IMR-90 (cell line): ENCODE measurements at regions not wholly inside any gene's neighbourhood (a gene's known extent, or its start where the extent isn't known, plus 50 kb on each side); places are given as distances from the start of the nearest gene placed in this dataset.

Experiments
- ATAC-seq: fragments of 200-7000 bp; cut with Tn5 transposase; 2 replicates; pipeline ENCODE4 v1.9.1; 2020; ENCODE audit warnings: low read depth, mild to moderate bottlenecking, moderate library complexity
- BruUV-seq: library from RNA; stranded (reverse); fragments of 400-500 nt; replicated peaks from 2 replicates; lab custom pipeline; 2021; lab: Mats Ljungman, UMichigan
- CTCF ChIA-PET: fragments of 300-600 bp; formaldehyde crosslinking; extraction: SDS; loops from one replicate; lab custom pipeline; 2021; ENCODE audit warnings: antibody characterized with exemption; lab: Yijun Ruan, JAX
- POLR2A ChIA-PET: fragments of 300-600 bp; sonication (Branson Sonifier 250); formaldehyde crosslinking; loops from one replicate; lab custom pipeline; 2022; ENCODE audit warnings: antibody characterized with exemption; ENCODE audit not compliant: unreplicated experiment; lab: Charles Lee
- DNase-seq: peaks from one replicate; pipeline ENCODE4 v3.0.0; 2013
- H2AFZ ChIP-seq: replicated peaks from 2 replicates; pipeline ENCODE3; 2013; ENCODE audit warnings: low read length, mild to moderate bottlenecking; ENCODE audit not compliant: poor library complexity
- H2AK5ac ChIP-seq: 2 replicates; pipeline ENCODE4 v1.6.1; 2013; ENCODE audit warnings: low read depth, low read length, inconsistent platforms
- H2AK9ac ChIP-seq: replicated peaks from 2 replicates; pipeline ENCODE3; 2013; ENCODE audit warnings: mild to moderate bottlenecking, low read depth, low read length, moderate library complexity; ENCODE audit not compliant: poor library complexity
- H2BK120ac ChIP-seq: 2 replicates; pipeline ENCODE4 v1.6.1; 2013; ENCODE audit warnings: low read depth, low read length, inconsistent platforms
- H2BK15ac ChIP-seq: 3 replicates; pipeline ENCODE4 v1.6.1; 2013; ENCODE audit warnings: low read depth, low read length, inconsistent platforms
- H2BK20ac ChIP-seq: 2 replicates; pipeline ENCODE4 v1.6.1; 2013; ENCODE audit warnings: low read depth, mild to moderate bottlenecking, inconsistent platforms, low read length, moderate library complexity
- H2BK5ac ChIP-seq: 2 replicates; pipeline ENCODE4 v1.6.1; 2013; ENCODE audit warnings: mild to moderate bottlenecking, low read depth, low read length, inconsistent platforms; ENCODE audit not compliant: poor library complexity, severe bottlenecking
- H3K14ac ChIP-seq: replicated peaks from 2 replicates; pipeline ENCODE4 v1.6.1; 2013; ENCODE audit warnings: low read depth, low read length, inconsistent platforms
- H3K18ac ChIP-seq: 2 replicates; pipeline ENCODE4 v1.6.1; 2013; ENCODE audit warnings: low read depth, low read length, control low read depth
- H3K23ac ChIP-seq: 2 replicates; pipeline ENCODE4 v1.6.1; 2013; ENCODE audit warnings: low read depth, low read length, inconsistent platforms
- H3K27ac ChIP-seq: 2 replicates; pipeline ENCODE4 v1.5.1; 2013; ENCODE audit warnings: mild to moderate bottlenecking, control low read depth, low read length; ENCODE audit not compliant: insufficient read depth
- H3K27me3 ChIP-seq: 2 replicates; pipeline ENCODE4 v1.6.1; 2013; ENCODE audit warnings: low read length; ENCODE audit not compliant: control insufficient read depth, insufficient read depth
- H3K36me3 ChIP-seq: 2 replicates; pipeline ENCODE4 v1.6.1; 2013; ENCODE audit warnings: low read length, mixed read lengths; ENCODE audit not compliant: control insufficient read depth, insufficient read depth
- H3K4ac ChIP-seq: 2 replicates; pipeline ENCODE4 v1.6.1; 2013; ENCODE audit warnings: low read depth, low read length, inconsistent platforms
- H3K4me1 ChIP-seq: 2 replicates; pipeline ENCODE4 v1.6.1; 2013; ENCODE audit warnings: low read length, mixed read lengths; ENCODE audit not compliant: control insufficient read depth, insufficient read depth
- H3K4me2 ChIP-seq: 2 replicates; pipeline ENCODE4 v1.6.1; 2013; ENCODE audit warnings: low read depth, mild to moderate bottlenecking, control low read depth, low read length, moderate library complexity
- H3K4me3 ChIP-seq: 2 replicates; pipeline ENCODE4 v1.5.1; 2013; ENCODE audit warnings: low read depth, mild to moderate bottlenecking, control low read depth, low read length, moderate library complexity; ENCODE audit not compliant: insufficient read depth
- H3K56ac ChIP-seq: 2 replicates; pipeline ENCODE4 v1.6.1; 2013; ENCODE audit warnings: low read length, inconsistent platforms; ENCODE audit not compliant: insufficient read depth; ENCODE audit errors: extremely low read depth
- H3K79me1 ChIP-seq, 2 experiments: 2 replicates each; pipeline ENCODE4 v1.6.1; 2013; ENCODE audit warnings: low read length in 2 of 2, inconsistent platforms in 1 of 2, low read depth in 1 of 2
- H3K9ac ChIP-seq: 2 replicates; pipeline ENCODE4 v1.6.1; 2013; ENCODE audit warnings: low read depth, low read length, control low read depth
- H3K9me1 ChIP-seq: 2 replicates; pipeline ENCODE4 v1.6.1; 2013; ENCODE audit warnings: low read length, inconsistent platforms; ENCODE audit not compliant: insufficient read depth
- H3K9me3 ChIP-seq: 2 replicates; pipeline ENCODE4 v1.6.1; 2013; ENCODE audit warnings: low read length; ENCODE audit not compliant: control insufficient read depth, insufficient read depth
- H4K20me1 ChIP-seq: 2 replicates; pipeline ENCODE4 v1.6.1; 2013; ENCODE audit warnings: low read length, inconsistent platforms; ENCODE audit not compliant: insufficient read depth
- H4K5ac ChIP-seq: 2 replicates; pipeline ENCODE4 v1.6.1; 2013; ENCODE audit warnings: mild to moderate bottlenecking, low read depth, low read length, control low read depth
- H4K8ac ChIP-seq, 2 experiments: 2 replicates each; pipeline ENCODE4 v1.6.1; 2013; ENCODE audit warnings: low read depth in 2 of 2, low read length in 2 of 2, control low read depth in 1 of 2, inconsistent platforms in 1 of 2
- H4K91ac ChIP-seq: 2 replicates; pipeline ENCODE4 v1.6.1; 2013; ENCODE audit warnings: low read depth, low read length, inconsistent platforms; ENCODE audit not compliant: insufficient read depth
- BHLHE40 ChIP-seq: fragments of 150-350 bp; IDR thresholded peaks from 2 replicates; pipeline ENCODE4 v1.6.1; 2016; ENCODE audit warnings: mild to moderate bottlenecking, low read depth, low read length
- CEBPB ChIP-seq: IDR thresholded peaks from 2 replicates; pipeline ENCODE4 v1.6.1; 2012; ENCODE audit warnings: low read depth, low read length, improper control_type of control experiment
- ELK1 ChIP-seq: fragments of 150-350 bp; IDR thresholded peaks from 2 replicates; pipeline ENCODE4 v1.6.1; 2016; ENCODE audit warnings: low read depth, mild to moderate bottlenecking, low read length, moderate library complexity, borderline replicate concordance
- FOS ChIP-seq: fragments of 150-350 bp; IDR thresholded peaks from 2 replicates; pipeline ENCODE4 v1.6.1; 2016; ENCODE audit warnings: low read depth, low read length
- MAFK ChIP-seq: IDR thresholded peaks from 2 replicates; pipeline ENCODE4 v1.6.1; 2012; ENCODE audit warnings: low read depth, low read length, improper control_type of control experiment
- MAZ ChIP-seq: IDR thresholded peaks from 2 replicates; pipeline ENCODE4 v1.6.1; 2012; ENCODE audit warnings: low read depth, mild to moderate bottlenecking, low read length, improper control_type of control experiment, moderate library complexity, borderline replicate concordance
- MXI1 ChIP-seq: IDR thresholded peaks from 2 replicates; pipeline ENCODE4 v1.6.1; 2012; ENCODE audit warnings: low read depth, mild to moderate bottlenecking, low read length, moderate library complexity, borderline replicate concordance
- NFE2L2 ChIP-seq: fragments of 150-350 bp; IDR thresholded peaks from 2 replicates; pipeline ENCODE4 v1.6.1; 2016; ENCODE audit warnings: low read depth, mild to moderate bottlenecking, low read length
- POLR2A ChIP-seq: IDR thresholded peaks from 2 replicates; pipeline ENCODE4 v1.6.1; 2012; ENCODE audit warnings: mild to moderate bottlenecking, low read depth, low read length
- RAD21 ChIP-seq: IDR thresholded peaks from 2 replicates; pipeline ENCODE4 v1.6.1; 2012; ENCODE audit warnings: low read length, improper control_type of control experiment
- RCOR1 ChIP-seq: IDR thresholded peaks from 2 replicates; pipeline ENCODE4 v1.6.1; 2012; ENCODE audit warnings: mild to moderate bottlenecking, low read length, improper control_type of control experiment; ENCODE audit not compliant: insufficient replicate concordance
- RFX5 ChIP-seq: IDR thresholded peaks from 2 replicates; pipeline ENCODE4 v1.8.0; 2012; ENCODE audit warnings: low read depth, mild to moderate bottlenecking, low read length, moderate library complexity
- SMC3 ChIP-seq: fragments of 150-350 bp; IDR thresholded peaks from 2 replicates; pipeline ENCODE4 v1.6.1; 2016; ENCODE audit warnings: low read depth, mild to moderate bottlenecking, antibody characterized with exemption, low read length, moderate library complexity
- USF2 ChIP-seq: fragments of 150-350 bp; IDR thresholded peaks from 2 replicates; pipeline ENCODE4 v1.6.1; 2017; ENCODE audit warnings: mild to moderate bottlenecking, antibody characterized with exemption, low read length, low read depth
- WGBS, 2 experiments: methylation state at CpG; one replicate each; pipeline versions ENCODE4 v1.1.5 to v1.1.7; 2013; ENCODE audit warnings: missing lambda C conversion rate in 2 of 2; ENCODE audit not compliant: insufficient read length in 1 of 2; ENCODE audit errors: extremely low coverage in 2 of 2; 5-methylcytosine and 5-hydroxymethylcytosine counted together
- dilution Hi-C: fragments of 300-500 bp; cut with HindIII; formaldehyde crosslinking; loops from one replicate; pipeline ENCODE4 v1.14.3; 2018; ENCODE audit warnings: low sequenced_read_pairs; ENCODE audit not compliant: unreplicated experiment
- in situ Hi-C: fragments of 300-500 bp; cut with MboI; formaldehyde crosslinking; loops from 3 replicates; pipeline ENCODE4 v1.14.3; 2019; ENCODE audit warnings: low sequenced_read_pairs, inconsistent platforms, mixed read lengths
- intact Hi-C: fragments of 100-400 bp; cut with micrococcal nuclease; formaldehyde crosslinking; loops from 2 replicates; pipeline ENCODE4 v1.10.0; 2022
- TF ChIP-seq, protein P1 (sequence below): conservative IDR thresholded peaks from 2 replicates; pipeline ENCODE4 v1.5.1; 2012; ENCODE audit warnings: mild to moderate bottlenecking, low read depth, low read length, improper control_type of control experiment

- Histone ChIP-seq H3K36me3 (no peaks in the 10 kb centered on the region), H4K91ac (no peak overlapping the region), H3K9me1 (no peaks in the 10 kb centered on the region), H3K27ac (no peak overlapping the region), H3K4me1 (no peaks in the 10 kb centered on the region), H3K56ac (no peak overlapping the region), H2AFZ (no peak overlapping the region), H3K23ac (no peak overlapping the region), H2AK9ac (no peak overlapping the region), H3K9me3 (peaks cover 2% of the 10 kb centered on the region), H3K79me1 (no peaks in the 10 kb centered on the region), H3K4me2 (no peak overlapping the region), H3K4me3 (no peak overlapping the region), H2BK5ac (no peak overlapping the region), H4K8ac (no peak overlapping the region), H3K27me3 (peaks cover 6% of the 10 kb centered on the region), H3K18ac (no peak overlapping the region), H3K9ac (no peak overlapping the region), H2BK15ac (no peak overlapping the region), H3K4ac (no peak overlapping the region), H4K20me1 (no peaks in the 10 kb centered on the region), H4K5ac (no peak overlapping the region), H2BK20ac (no peak overlapping the region), H3K14ac (no peak overlapping the region), H2BK120ac (no peak overlapping the region), H2AK5ac (no peak overlapping the region)
- CTCF ChIA-PET, result no interaction called here
- in situ Hi-C loops (no loop called here), intact Hi-C loops (no loop called here), dilution Hi-C loops (no loop called here)
- DNase-seq (no peak), ATAC-seq (no peak)
- no peak for TF ChIP-seq SMC3
- no peak for TF ChIP-seq MAZ
- TF ChIP-seq, protein P1, sequence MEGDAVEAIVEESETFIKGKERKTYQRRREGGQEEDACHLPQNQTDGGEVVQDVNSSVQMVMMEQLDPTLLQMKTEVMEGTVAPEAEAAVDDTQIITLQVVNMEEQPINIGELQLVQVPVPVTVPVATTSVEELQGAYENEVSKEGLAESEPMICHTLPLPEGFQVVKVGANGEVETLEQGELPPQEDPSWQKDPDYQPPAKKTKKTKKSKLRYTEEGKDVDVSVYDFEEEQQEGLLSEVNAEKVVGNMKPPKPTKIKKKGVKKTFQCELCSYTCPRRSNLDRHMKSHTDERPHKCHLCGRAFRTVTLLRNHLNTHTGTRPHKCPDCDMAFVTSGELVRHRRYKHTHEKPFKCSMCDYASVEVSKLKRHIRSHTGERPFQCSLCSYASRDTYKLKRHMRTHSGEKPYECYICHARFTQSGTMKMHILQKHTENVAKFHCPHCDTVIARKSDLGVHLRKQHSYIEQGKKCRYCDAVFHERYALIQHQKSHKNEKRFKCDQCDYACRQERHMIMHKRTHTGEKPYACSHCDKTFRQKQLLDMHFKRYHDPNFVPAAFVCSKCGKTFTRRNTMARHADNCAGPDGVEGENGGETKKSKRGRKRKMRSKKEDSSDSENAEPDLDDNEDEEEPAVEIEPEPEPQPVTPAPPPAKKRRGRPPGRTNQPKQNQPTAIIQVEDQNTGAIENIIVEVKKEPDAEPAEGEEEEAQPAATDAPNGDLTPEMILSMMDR, result no peak
- no peak for TF ChIP-seq MAFK
- no peak for TF ChIP-seq ELK1
- no peak for TF ChIP-seq USF2
- TF ChIP-seq CEBPB, result no peak
- no peak for TF ChIP-seq FOS
- no peak for TF ChIP-seq MXI1
- TF ChIP-seq POLR2A, result no peak
- TF ChIP-seq BHLHE40, result no peak
- TF ChIP-seq NFE2L2, result no peak
- TF ChIP-seq RFX5, result no peak
- TF ChIP-seq RAD21, result no peak
- no peak for TF ChIP-seq RCOR1
- POLR2A ChIA-PET, result no interaction called here
- 50% methylated on average over 2 of the region's 15 CpGs; no CpG with 5 or more reads in 1 of the 2 experiments for WGBS, 2 experiments
- no TSS peak for BruUV-seq
Observed at GRCh38 chr3:127052121-127052561, 69.2 kb downstream of the PLXNA1 start.
